ENCODE measurements at regions not wholly inside any gene's neighbourhood (a gene's known extent, or its start where the extent isn't known, plus 50 kb on each side); places are given as distances from the start of the nearest gene placed in this dataset.

- H3K9ac ChIP-seq (replicated peaks in 1 of 4; ENCODE audit: extremely low read depth in 1 of 4, low read depth in 3 of 4, low read length in 3 of 4) = no peak overlapping the region
- no peak overlapping the region for H4K91ac ChIP-seq (replicated peaks; ENCODE audit: insufficient read length, low read length)
- no peak overlapping the region for H3K27ac ChIP-seq (ENCODE audit: low read depth, low read length)
- no peaks in the 10 kb centered on the region for H3K9me3 ChIP-seq (ENCODE audit: insufficient read depth in 2 of 2, low read depth in 1 of 2, low read length in 1 of 2)
- no peak overlapping the region for H3K56ac ChIP-seq (replicated peaks; ENCODE audit: insufficient read length, low read depth, low read length)
- no peaks in the 10 kb centered on the region for H4K20me1 ChIP-seq (replicated peaks in 1 of 2; ENCODE audit: control insufficient read depth in 1 of 2, insufficient read depth in 2 of 2, low read length in 2 of 2)
- no peak for DNase-seq (ENCODE audit: low read depth in 1 of 2, low spot score in 2 of 2)
- H3K4ac ChIP-seq (replicated peaks; ENCODE audit: insufficient read length, low read depth, low read length) = no peak overlapping the region
- no peaks in the 10 kb centered on the region for H3K27me3 ChIP-seq (replicated peaks in 1 of 4; ENCODE audit: control insufficient read depth in 3 of 4, extremely low read depth in 1 of 4, insufficient read depth in 3 of 4, low read length in 3 of 4)
- H3K79me1 ChIP-seq (ENCODE audit: low read depth, low read length) = no peaks in the 10 kb centered on the region
- ChIA-PET CTCF (ENCODE audit: partially characterized antibody) (no interaction called here), POLR2A (ENCODE audit: partially characterized antibody) (no interaction called here)
- H3K18ac ChIP-seq (ENCODE audit: extremely low read depth, low read length) = no peak overlapping the region
- H2BK5ac ChIP-seq (ENCODE audit: low read depth, low read length) = no peak overlapping the region
- TF ChIP-seq BCL11A (IDR thresholded peaks at IDR 0.05; ENCODE audit: low read depth in 2 of 2, low read length in 2 of 2) (no peak), CEBPB (IDR thresholded peaks at IDR 0.05; ENCODE audit: low read depth, low read length) (no peak), CBX5 (IDR thresholded peaks at IDR 0.05; ENCODE audit: low read depth, low read length) (no peak), TAF7 (optimal IDR thresholded peaks at IDR 0.05; ENCODE audit: borderline replicate concordance, low read depth, low read length) (no peak)
- H2AK5ac ChIP-seq (ENCODE audit: low read depth, low read length) = no peak overlapping the region
- no peak overlapping the region for H3K23ac ChIP-seq (ENCODE audit: insufficient read length)
- no peaks in the 10 kb centered on the region for H3K79me2 ChIP-seq (ENCODE audit: control insufficient read depth in 1 of 2, insufficient read depth in 2 of 2, low read length in 2 of 2)
- no peaks in the 10 kb centered on the region for H3K4me1 ChIP-seq (replicated peaks in 1 of 4; ENCODE audit: control insufficient read depth in 3 of 4, insufficient read depth in 4 of 4, low read length in 3 of 4)
- 97% methylated on average over 1 of the region's 1 CpG; no CpG with 5 or more reads in 1 of the 2 experiments for WGBS, 2 experiments (ENCODE audit: extremely low coverage in 1 of 2, insufficient coverage in 1 of 2, insufficient read length in 1 of 2, insufficient replicate concordance in 2 of 2, low coverage in 1 of 2, low lambda C conversion rate in 2 of 2, missing lambda C conversion rate in 1 of 2)
- no peak overlapping the region for H2BK15ac ChIP-seq (ENCODE audit: low read length)
- no peak overlapping the region for H3K4me3 ChIP-seq (ENCODE audit: extremely low read depth in 1 of 4, insufficient read depth in 2 of 4, low read depth in 3 of 4, low read length in 4 of 4)
- H4K8ac ChIP-seq (ENCODE audit: extremely low read depth, insufficient read depth, low read length) = no peak overlapping the region
- H2BK12ac ChIP-seq (ENCODE audit: low read depth, low read length) = no peak overlapping the region
- H4K5ac ChIP-seq (ENCODE audit: insufficient read length, low read depth, low read length) = no peak overlapping the region
- H3K36me3 ChIP-seq (ENCODE audit: control insufficient read depth in 2 of 4, insufficient read depth in 4 of 4, low read length in 3 of 4) = no peaks in the 10 kb centered on the region
- no peak overlapping the region for H2BK20ac ChIP-seq (ENCODE audit: low read length)
- H2BK120ac ChIP-seq (replicated peaks; ENCODE audit: low read depth, low read length) = no peak overlapping the region
- H3K14ac ChIP-seq (ENCODE audit: insufficient read length) = no peak overlapping the region
- H2AFZ ChIP-seq (ENCODE audit: low read length) = no peak overlapping the region
- no peaks in the 10 kb centered on the region for H3K23me2 ChIP-seq (ENCODE audit: low read depth, low read length)
- H3K4me2 ChIP-seq (ENCODE audit: insufficient read depth in 1 of 2, low read depth in 2 of 2, low read length in 2 of 2) = no peak overlapping the region
- FAIRE-seq = no peak
Measured at GRCh38 chr6:115398607-115399006, 662.1 kb downstream of the FRK start.
